Psoas muscle (tissue), 7 donors: ENCODE measurements at regions not wholly inside any gene's neighbourhood (a gene's known extent, or its start where the extent isn't known, plus 50 kb on each side); places are given as distances from the start of the nearest gene placed in this dataset.

ENCODE experiments used
- ATAC-seq, 4 donors: fragments of 200-7000 bp; cut with Tn5 transposase; one replicate each; pipeline ENCODE4 v1.9.1; 2020; ENCODE audit warnings: moderate library complexity in 3 of 4, mild to moderate bottlenecking in 2 of 4
- DNase-seq, 2 donors: peaks; one replicate each; pipeline ENCODE4 v3.0.0-alpha.2; 2020
- H3K27ac ChIP-seq: fragments of 200-600 bp; one replicate; pipeline ENCODE4 v1.8.0; 2022
- H3K27me3 ChIP-seq, 3 donors: fragments of 200-600 bp in 1 of 3; one replicate each; pipeline versions ENCODE4 v1.6.1 to v1.8.0; 2013 to 2022; ENCODE audit warnings: low read length in 2 of 3, mild to moderate bottlenecking in 2 of 3, moderate library complexity in 1 of 3; ENCODE audit not compliant: insufficient read depth in 3 of 3
- H3K36me3 ChIP-seq, 2 donors: fragments of 200-600 bp in 1 of 2; one replicate each; pipeline versions ENCODE4 v1.6.1 to v1.8.0; 2013 to 2022; ENCODE audit warnings: low read depth in 1 of 2, mild to moderate bottlenecking in 1 of 2, moderate library complexity in 1 of 2; ENCODE audit not compliant: insufficient read depth in 1 of 2
- H3K4me1 ChIP-seq: fragments of 200-600 bp; one replicate; pipeline ENCODE4 v1.8.0; 2022
- H3K4me3 ChIP-seq: fragments of 200-600 bp; one replicate; pipeline ENCODE4 v1.8.0; 2022; ENCODE audit warnings: mild to moderate bottlenecking
- H3K9me3 ChIP-seq: fragments of 200-600 bp; one replicate; pipeline ENCODE4 v1.8.0; 2022
- CTCF ChIP-seq: fragments of 200-600 bp; IDR thresholded peaks from one replicate; pipeline ENCODE4 v1.8.0; 2022; ENCODE audit warnings: antibody characterized with exemption
- WGBS, 3 donors: extraction: QIAGEN DNeasy Blood & Tissue Kit; methylation state at CpG; one replicate each; pipeline versions ENCODE4 v1.1.6 to v1.1.7; 2013; 5-methylcytosine and 5-hydroxymethylcytosine counted together
- intact Hi-C, 2 donors: fragments of 100-400 bp; cut with DNase I; formaldehyde crosslinking; loops; one replicate each; pipeline versions ENCODE4 v1.11.0 to v1.14.2; 2022
- donor health status: healthy with polysubstance abuse.
- donor health status: DM: no; HTN: no; CAD: no; lungs with moderate emphysema.
- donor health status: Bipolar disorder and iron deficiency.
- donor health status: healthy.
- donor health status: DM: yes; HTN: yes; CAD: no.
- donor health status: DM: no; HTN: no; CAD: no.
- donor health status: DM: yes; HTN: yes; CAD: no.

- Histone ChIP-seq H3K27ac (no peak overlapping the region), H3K36me3 (no peaks in the 10 kb centered on the region), H3K9me3 (no peaks in the 10 kb centered on the region), H3K4me1 (no peaks in the 10 kb centered on the region), H3K27me3 (peaks cover 0 to 2% (median 0%) of the 10 kb centered on the region in 3 donors), H3K4me3 (no peak overlapping the region)
- intact Hi-C loops = no loop called here
- TF ChIP-seq CTCF = no peak
- WGBS, 3 donors = 65 to 81% (median 76%) methylated on average over 2 of the region's 2 CpGs
- DNase-seq (no peak), ATAC-seq (no peak)
These were observed 97.9 kb upstream of the RESF1 start for GRCh38 chr12:31861360-31861759.

- Histone ChIP-seq H3K4me1 (no peaks in the 10 kb centered on the region), H3K27ac (no peak overlapping the region), H3K9me3 (no peaks in the 10 kb centered on the region), H3K4me3 (no peak overlapping the region), H3K27me3 (peaks cover 0 to 2% (median 0%) of the 10 kb centered on the region in 3 donors), H3K36me3 (no peaks in the 10 kb centered on the region)
- WGBS, 3 donors = 84 to 87% (median 86%) methylated on average over 4 of the region's 4 CpGs
- ATAC-seq = no peak
- no peak for DNase-seq
- intact Hi-C loops = no loop called here
- TF ChIP-seq CTCF = no peak
These were observed 98.8 kb upstream of the RESF1 start for GRCh38 chr12:31860401-31860800.

GRCh38 chr12:31859232-31859977 lies 99.8 kb upstream of the RESF1 start:
- H3K4me1 ChIP-seq = no peaks in the 10 kb centered on the region
- DNase-seq (no peak), ATAC-seq (no peak)
- no peaks in the 10 kb centered on the region for H3K36me3 ChIP-seq
- no peak overlapping the region for H3K4me3 ChIP-seq
- no peak for TF ChIP-seq CTCF
- intact Hi-C loops = no loop called here
- H3K27me3 ChIP-seq = peaks cover 0 to 2% (median 0%) of the 10 kb centered on the region in 3 donors
- no peak overlapping the region for H3K27ac ChIP-seq
- WGBS, 3 donors = 81 to 85% (median 84%) methylated on average over 13 of the region's 13 CpGs
- H3K9me3 ChIP-seq = no peaks in the 10 kb centered on the region

GRCh38 chr12:31855427-31855826 lies 103.8 kb upstream of the RESF1 start:
- H3K27me3 ChIP-seq = peaks cover 0 to 2% (median 0%) of the 10 kb centered on the region in 3 donors
- peaks cover 6% of the 10 kb centered on the region for H3K9me3 ChIP-seq
- no peak overlapping the region for H3K4me3 ChIP-seq
- 83 to 86% (median 84%) methylated on average over 5 of the region's 5 CpGs for WGBS, 3 donors
- intact Hi-C loops = no loop called here
- DNase-seq = no peak
- no peaks in the 10 kb centered on the region for H3K4me1 ChIP-seq
- no peak for ATAC-seq
- H3K27ac ChIP-seq = no peak overlapping the region
- TF ChIP-seq CTCF = no peak
- H3K36me3 ChIP-seq = no peaks in the 10 kb centered on the region

- DNase-seq (no peak), ATAC-seq (no peak)
- H3K27me3 ChIP-seq = peaks cover 0 to 2% (median 0%) of the 10 kb centered on the region in 3 donors
- no peak for TF ChIP-seq CTCF
- intact Hi-C loops = no loop called here
- no peaks in the 10 kb centered on the region for H3K36me3 ChIP-seq
- H3K4me3 ChIP-seq = no peak overlapping the region
- H3K4me1 ChIP-seq = no peaks in the 10 kb centered on the region
- H3K27ac ChIP-seq = no peak overlapping the region
- H3K9me3 ChIP-seq = peaks cover 20% of the 10 kb centered on the region
These were observed 105.2 kb upstream of the RESF1 start for GRCh38 chr12:31853977-31854376.
